HUES6 (cell line): ENCODE measurements at regions not wholly inside any gene's neighbourhood (a gene's known extent, or its start where the extent isn't known, plus 50 kb on each side); places are given as distances from the start of the nearest gene placed in this dataset.
"Not testable (repeated sequence)": the region's sequence is repeated elsewhere in the genome, so short reads cannot be mapped to it uniquely, and the experiment has no call there.

Experiments
- H3K27ac ChIP-seq: 2 replicates; pipeline ENCODE4 v1.7.0; 2013; ENCODE audit warnings: low read depth, mild to moderate bottlenecking, low read length, inconsistent platforms
- H3K27me3 ChIP-seq: 2 replicates; pipeline ENCODE4 v1.6.1; 2013; ENCODE audit warnings: low read length; ENCODE audit not compliant: control insufficient read depth, insufficient read depth
- H3K36me3 ChIP-seq: 2 replicates; pipeline ENCODE4 v1.6.1; 2013; ENCODE audit warnings: low read length; ENCODE audit not compliant: control insufficient read depth, insufficient read depth
- H3K4me1 ChIP-seq: 2 replicates; pipeline ENCODE4 v1.6.1; 2013; ENCODE audit warnings: low read length; ENCODE audit not compliant: control insufficient read depth, insufficient read depth
- H3K4me3 ChIP-seq: 2 replicates; pipeline ENCODE4 v1.5.1; 2013; ENCODE audit warnings: low read depth, low read length
- H3K9ac ChIP-seq: one replicate; pipeline ENCODE4 v1.6.1; 2013; ENCODE audit warnings: mild to moderate bottlenecking, low read length
- H3K9me3 ChIP-seq: 2 replicates; pipeline ENCODE4 v1.6.1; 2013; ENCODE audit warnings: low read depth, low read length; ENCODE audit not compliant: control insufficient read depth, insufficient read depth

GRCh38 chr9:99498979-99499378 is 276.9 kb downstream of the SEC61B start:
- not testable (repeated sequence) for H3K27ac ChIP-seq, H3K27me3 ChIP-seq, H3K9me3 ChIP-seq, H3K9ac ChIP-seq, H3K4me1 ChIP-seq, H3K36me3 ChIP-seq
- H3K4me3 ChIP-seq: peak overlapping the region; percentile 20; the same call in 1 of the 2 replicates

GRCh38 chr9:99505936-99506335 is 283.9 kb downstream of the SEC61B start:
- Histone ChIP-seq H3K36me3 (no peaks in the 10 kb centered on the region), H3K9me3 (no peaks in the 10 kb centered on the region), H3K4me1 (peaks cover 5% of the 10 kb centered on the region; the same call in 1 of the 2 replicates), H3K27ac (no peak overlapping the region), H3K4me3 (no peak overlapping the region), H3K27me3 (no peaks in the 10 kb centered on the region), H3K9ac (no peak overlapping the region)

GRCh38 chr9:99506747-99507348 is 284.8 kb downstream of the SEC61B start:
- no peaks in the 10 kb centered on the region for H3K36me3 ChIP-seq
- no peak overlapping the region for H3K4me3 ChIP-seq
- H3K27me3 ChIP-seq: no peaks in the 10 kb centered on the region
- H3K9ac ChIP-seq: no peak overlapping the region
- no peak overlapping the region for H3K27ac ChIP-seq
- no peaks in the 10 kb centered on the region for H3K9me3 ChIP-seq
- peaks cover 5% of the 10 kb centered on the region; the same call in 1 of the 2 replicates for H3K4me1 ChIP-seq

GRCh38 chr9:99509065-99509745 is 287.1 kb downstream of the SEC61B start:
- H3K27ac ChIP-seq: no peak overlapping the region
- peaks cover 5% of the 10 kb centered on the region; the same call in 1 of the 2 replicates for H3K4me1 ChIP-seq
- no peaks in the 10 kb centered on the region for H3K36me3 ChIP-seq
- H3K9me3 ChIP-seq: no peaks in the 10 kb centered on the region
- H3K9ac ChIP-seq: no peak overlapping the region
- H3K4me3 ChIP-seq: no peak overlapping the region
- H3K27me3 ChIP-seq: no peaks in the 10 kb centered on the region

DNA sequence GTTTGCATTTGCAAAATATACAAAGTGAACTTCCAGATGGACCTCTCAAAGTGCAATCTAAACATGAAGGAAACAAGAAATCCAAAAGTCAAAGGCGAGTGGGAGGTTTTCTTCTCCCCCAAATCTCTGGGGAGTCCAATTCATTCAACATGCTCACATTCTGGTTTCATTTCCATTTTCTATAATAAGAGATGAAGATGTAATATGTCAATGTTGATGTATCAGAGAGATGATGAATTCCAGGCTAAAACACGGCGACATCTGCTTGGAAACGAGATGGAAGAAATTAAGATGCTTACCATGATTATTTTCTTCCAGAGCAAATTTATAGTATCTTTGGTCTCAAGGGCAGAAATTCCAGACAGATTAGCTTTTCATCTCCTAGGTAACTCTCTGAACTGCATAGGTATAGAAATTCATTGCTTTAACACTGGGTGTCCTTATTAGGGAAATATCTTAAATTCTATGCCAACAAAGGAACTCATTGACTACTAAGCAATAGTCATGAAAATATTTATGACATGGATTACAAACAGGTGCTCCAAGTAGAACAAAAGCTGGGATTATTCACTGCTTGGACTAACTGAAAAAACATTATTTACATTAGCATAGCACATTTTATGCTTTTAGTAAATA is 287.9 kb downstream of the SEC61B start:
- no peaks in the 10 kb centered on the region for H3K36me3 ChIP-seq
- no peak overlapping the region for H3K27ac ChIP-seq
- no peaks in the 10 kb centered on the region for H3K27me3 ChIP-seq
- peaks cover 5% of the 10 kb centered on the region; the same call in 1 of the 2 replicates for H3K4me1 ChIP-seq
- H3K4me3 ChIP-seq: no peak overlapping the region
- H3K9me3 ChIP-seq: no peaks in the 10 kb centered on the region
- H3K9ac ChIP-seq: no peak overlapping the region

GRCh38 chr9:99511723-99512122 is 289.6 kb downstream of the SEC61B start:
- Histone ChIP-seq H3K9ac (no peak overlapping the region), H3K27ac (no peak overlapping the region), H3K4me1 (peaks cover 5% of the 10 kb centered on the region; the same call in 1 of the 2 replicates), H3K4me3 (no peak overlapping the region), H3K27me3 (no peaks in the 10 kb centered on the region), H3K9me3 (no peaks in the 10 kb centered on the region), H3K36me3 (no peaks in the 10 kb centered on the region)

DNA sequence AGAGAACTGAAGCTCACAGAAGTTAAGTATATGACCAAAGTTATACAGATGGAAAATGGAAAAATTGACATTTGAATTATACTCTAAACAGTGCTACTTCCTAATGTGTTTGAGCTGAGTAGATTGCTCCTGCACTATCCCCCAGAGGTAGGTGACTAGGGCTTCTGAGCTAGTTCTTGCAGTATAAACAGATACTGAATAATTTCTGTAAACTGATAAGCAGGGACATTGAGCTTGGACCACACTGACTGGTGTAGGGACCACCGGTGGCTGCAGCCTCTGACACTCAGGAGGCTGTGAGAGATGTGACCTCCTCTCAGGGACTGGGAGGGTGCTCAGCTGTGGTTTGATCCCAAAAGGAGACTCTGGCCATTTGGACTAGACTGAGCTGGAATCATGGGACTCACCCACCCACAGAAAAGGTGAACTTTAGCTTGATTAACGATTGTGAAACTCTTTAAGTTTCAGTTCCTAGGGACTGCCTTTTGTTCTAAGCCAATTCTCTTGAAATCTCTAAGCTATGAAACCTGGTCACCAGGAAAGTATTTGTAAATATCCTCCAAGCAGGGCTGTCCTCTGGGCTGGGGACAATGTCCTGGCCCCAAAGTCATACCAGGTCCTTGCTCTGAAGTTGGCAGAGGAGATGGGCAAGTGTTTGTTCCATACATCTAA is 291.5 kb downstream of the SEC61B start:
- Histone ChIP-seq H3K9me3 (no peaks in the 10 kb centered on the region), H3K27ac (no peak overlapping the region), H3K4me1 (peaks cover 5% of the 10 kb centered on the region; the same call in 1 of the 2 replicates), H3K27me3 (no peaks in the 10 kb centered on the region), H3K36me3 (no peaks in the 10 kb centered on the region), H3K4me3 (no peak overlapping the region), H3K9ac (no peak overlapping the region)

DNA sequence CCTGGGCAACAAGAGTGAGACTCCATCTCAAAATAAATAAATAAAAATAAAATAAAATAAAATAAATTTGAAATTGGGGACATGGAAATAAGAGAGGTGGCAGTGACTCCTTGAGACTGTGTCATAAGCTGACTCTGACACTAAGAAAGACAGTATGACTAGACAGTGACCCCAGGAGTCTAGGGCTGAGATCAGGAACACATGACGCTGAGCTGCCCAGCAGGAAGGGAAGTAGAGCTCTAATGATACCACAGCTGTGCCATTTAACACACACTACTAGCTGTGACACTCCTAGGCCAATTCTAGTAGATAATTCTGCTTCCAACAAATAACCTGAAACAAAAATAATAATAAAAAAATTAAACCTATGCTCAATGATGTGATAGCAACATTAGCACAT is 293.0 kb downstream of the SEC61B start:
- Histone ChIP-seq H3K36me3 (no peaks in the 10 kb centered on the region), H3K4me1 (peaks cover under 1% of the 10 kb centered on the region; the same call in 1 of the 2 replicates), H3K27ac (no peak overlapping the region), H3K27me3 (no peaks in the 10 kb centered on the region), H3K9ac (no peak overlapping the region), H3K4me3 (no peak overlapping the region), H3K9me3 (no peaks in the 10 kb centered on the region)

GRCh38 chr9:99515895-99516656 is 294.0 kb downstream of the SEC61B start:
- H3K4me1 ChIP-seq: no peaks in the 10 kb centered on the region
- H3K27ac ChIP-seq: no peak overlapping the region
- no peak overlapping the region for H3K4me3 ChIP-seq
- no peaks in the 10 kb centered on the region for H3K9me3 ChIP-seq
- H3K27me3 ChIP-seq: no peaks in the 10 kb centered on the region
- no peak overlapping the region for H3K9ac ChIP-seq
- H3K36me3 ChIP-seq: no peaks in the 10 kb centered on the region

DNA sequence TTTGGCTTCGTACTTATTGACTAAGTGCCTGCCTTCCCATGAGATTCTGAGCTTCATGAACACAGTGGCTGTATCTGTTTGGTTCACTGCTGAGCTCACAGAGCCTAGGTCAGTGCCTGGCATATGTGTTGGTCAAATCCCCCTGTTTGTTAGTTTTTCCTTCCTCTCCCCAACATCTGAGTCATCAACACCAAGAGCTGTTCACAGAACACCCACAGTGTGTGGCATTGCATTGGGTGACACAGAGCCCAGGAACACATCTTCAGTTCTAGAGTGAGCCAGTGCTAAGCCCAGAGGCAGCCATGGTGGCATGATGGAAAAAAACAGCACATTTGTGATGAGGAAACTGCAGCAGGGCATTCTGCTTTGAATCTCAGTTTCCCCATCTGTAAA is 294.6 kb downstream of the SEC61B start:
- H3K4me3 ChIP-seq: no peak overlapping the region
- no peak overlapping the region for H3K27ac ChIP-seq
- no peaks in the 10 kb centered on the region for H3K9me3 ChIP-seq
- H3K4me1 ChIP-seq: no peaks in the 10 kb centered on the region
- H3K27me3 ChIP-seq: no peaks in the 10 kb centered on the region
- H3K9ac ChIP-seq: no peak overlapping the region
- H3K36me3 ChIP-seq: no peaks in the 10 kb centered on the region
